ENCODE measurements at regions not wholly inside any gene's neighbourhood (a gene's known extent, or its start where the extent isn't known, plus 50 kb on each side); places are given as distances from the start of the nearest gene placed in this dataset.

- Histone ChIP-seq H3K9ac (ENCODE audit: insufficient read length, low read depth) (no peak overlapping the region), H3K27me3 (ENCODE audit: insufficient read depth, insufficient read length) (no peaks in the 10 kb centered on the region), H3K9me3 (ENCODE audit: insufficient read depth, low read length) (no peaks in the 10 kb centered on the region), H3K36me3 (ENCODE audit: insufficient read depth, insufficient read length, low read length) (no peaks in the 10 kb centered on the region), H3K4me3 (ENCODE audit: insufficient read length, low read depth) (no peak overlapping the region), H3K4me1 (ENCODE audit: insufficient read depth, insufficient read length) (peaks cover 4% of the 10 kb centered on the region)
- no peak for DNase-seq (ENCODE audit: low read depth, low spot score)
- no peak for TF ChIP-seq SUZ12 (IDR thresholded peaks at IDR 0.05; ENCODE audit: extremely low read depth, insufficient read depth, insufficient read length)
- no peak for TF ChIP-seq YY1 (IDR thresholded peaks at IDR 0.05; ENCODE audit: insufficient read depth, insufficient read length)
- TF ChIP-seq ZNF274 (IDR thresholded peaks at IDR 0.05; ENCODE audit: low read depth, low read length), result no peak
Measured at GRCh38 chr2:216298719-216299495, 73.4 kb downstream of the MARCHF4 start.

GRCh38 chr2:216296856-216297255 is 75.4 kb downstream of the MARCHF4 start:
- Histone ChIP-seq H3K9ac (ENCODE audit: insufficient read length, low read depth) (no peak overlapping the region), H3K36me3 (ENCODE audit: insufficient read depth, insufficient read length, low read length) (no peaks in the 10 kb centered on the region), H3K27me3 (ENCODE audit: insufficient read depth, insufficient read length) (no peaks in the 10 kb centered on the region), H3K4me3 (ENCODE audit: insufficient read length, low read depth) (no peak overlapping the region), H3K4me1 (ENCODE audit: insufficient read depth, insufficient read length) (peaks cover 4% of the 10 kb centered on the region), H3K9me3 (ENCODE audit: insufficient read depth, low read length) (no peaks in the 10 kb centered on the region)
- TF ChIP-seq YY1 (IDR thresholded peaks at IDR 0.05; ENCODE audit: insufficient read depth, insufficient read length), result no peak
- no peak for TF ChIP-seq SUZ12 (IDR thresholded peaks at IDR 0.05; ENCODE audit: extremely low read depth, insufficient read depth, insufficient read length)
- no peak for TF ChIP-seq ZNF274 (IDR thresholded peaks at IDR 0.05; ENCODE audit: low read depth, low read length)
- no peak for DNase-seq (ENCODE audit: low read depth, low spot score)

GRCh38 chr2:216294305-216294704 is 78.0 kb downstream of the MARCHF4 start:
- no peaks in the 10 kb centered on the region for H3K36me3 ChIP-seq (ENCODE audit: insufficient read depth, insufficient read length, low read length)
- no peak for DNase-seq (ENCODE audit: low read depth, low spot score)
- no peak overlapping the region for H3K9ac ChIP-seq (ENCODE audit: insufficient read length, low read depth)
- no peaks in the 10 kb centered on the region for H3K27me3 ChIP-seq (ENCODE audit: insufficient read depth, insufficient read length)
- TF ChIP-seq YY1 (IDR thresholded peaks at IDR 0.05; ENCODE audit: insufficient read depth, insufficient read length) (no peak), SUZ12 (IDR thresholded peaks at IDR 0.05; ENCODE audit: extremely low read depth, insufficient read depth, insufficient read length) (no peak), ZNF274 (IDR thresholded peaks at IDR 0.05; ENCODE audit: low read depth, low read length) (no peak)
- H3K4me1 ChIP-seq (ENCODE audit: insufficient read depth, insufficient read length), result no peaks in the 10 kb centered on the region
- no peaks in the 10 kb centered on the region for H3K9me3 ChIP-seq (ENCODE audit: insufficient read depth, low read length)
- H3K4me3 ChIP-seq (ENCODE audit: insufficient read length, low read depth), result no peak overlapping the region

DNA sequence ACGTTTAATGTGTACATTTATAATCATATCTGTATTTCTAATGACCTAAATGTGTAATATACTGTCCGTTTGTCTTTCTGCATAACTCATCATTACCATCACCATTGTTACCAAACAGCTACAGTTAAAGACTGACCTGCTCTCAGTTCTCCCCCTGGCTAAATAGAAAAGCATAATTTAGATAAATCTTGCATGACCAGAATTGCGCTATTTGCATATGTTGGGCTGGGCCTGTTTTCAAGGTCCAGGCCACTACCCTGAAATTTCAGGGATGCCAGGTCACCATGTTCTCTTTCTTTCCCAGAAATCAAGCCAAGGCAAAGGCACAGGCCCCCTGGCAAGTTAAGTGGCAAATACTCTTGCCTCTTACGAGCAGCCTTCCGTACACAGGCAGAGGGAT is 78.4 kb downstream of the MARCHF4 start:
- no peak for DNase-seq (ENCODE audit: low read depth, low spot score)
- no peak for TF ChIP-seq ZNF274 (IDR thresholded peaks at IDR 0.05; ENCODE audit: low read depth, low read length)
- no peak for TF ChIP-seq YY1 (IDR thresholded peaks at IDR 0.05; ENCODE audit: insufficient read depth, insufficient read length)
- TF ChIP-seq SUZ12 (IDR thresholded peaks at IDR 0.05; ENCODE audit: extremely low read depth, insufficient read depth, insufficient read length), result no peak
- no peak overlapping the region for H3K4me3 ChIP-seq (ENCODE audit: insufficient read length, low read depth)
- H3K36me3 ChIP-seq (ENCODE audit: insufficient read depth, insufficient read length, low read length), result no peaks in the 10 kb centered on the region
- H3K4me1 ChIP-seq (ENCODE audit: insufficient read depth, insufficient read length), result no peaks in the 10 kb centered on the region
- no peak overlapping the region for H3K9ac ChIP-seq (ENCODE audit: insufficient read length, low read depth)
- H3K9me3 ChIP-seq (ENCODE audit: insufficient read depth, low read length), result no peaks in the 10 kb centered on the region
- H3K27me3 ChIP-seq (ENCODE audit: insufficient read depth, insufficient read length), result no peaks in the 10 kb centered on the region

DNA sequence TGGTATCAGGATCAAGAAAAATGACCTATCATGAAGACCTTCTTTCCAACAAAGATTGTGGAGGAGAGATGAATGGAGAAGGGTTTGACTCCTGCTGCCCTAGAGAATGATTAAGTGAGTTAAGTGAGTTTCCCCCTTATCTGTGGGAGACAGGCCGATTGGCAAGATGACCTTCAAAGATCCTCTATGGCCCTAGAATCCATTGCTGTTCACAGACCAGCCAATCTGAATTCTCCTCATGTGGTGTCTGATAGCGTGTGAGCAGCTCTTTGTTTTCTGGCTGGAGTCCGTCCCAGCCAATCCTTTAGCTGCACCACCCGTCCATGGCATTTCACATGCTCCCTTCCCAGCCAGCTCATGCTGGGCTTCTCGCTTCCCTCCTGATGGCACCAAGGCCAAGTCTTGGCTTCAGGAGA is 79.4 kb downstream of the MARCHF4 start:
- Histone ChIP-seq H3K4me3 (ENCODE audit: insufficient read length, low read depth) (no peak overlapping the region), H3K9me3 (ENCODE audit: insufficient read depth, low read length) (no peaks in the 10 kb centered on the region), H3K27me3 (ENCODE audit: insufficient read depth, insufficient read length) (no peaks in the 10 kb centered on the region), H3K36me3 (ENCODE audit: insufficient read depth, insufficient read length, low read length) (no peaks in the 10 kb centered on the region), H3K4me1 (ENCODE audit: insufficient read depth, insufficient read length) (peaks cover 4% of the 10 kb centered on the region), H3K9ac (ENCODE audit: insufficient read length, low read depth) (no peak overlapping the region)
- TF ChIP-seq SUZ12 (IDR thresholded peaks at IDR 0.05; ENCODE audit: extremely low read depth, insufficient read depth, insufficient read length) (no peak), ZNF274 (IDR thresholded peaks at IDR 0.05; ENCODE audit: low read depth, low read length) (no peak), YY1 (IDR thresholded peaks at IDR 0.05; ENCODE audit: insufficient read depth, insufficient read length) (no peak)
- DNase-seq (ENCODE audit: low read depth, low spot score), result no peak

DNA sequence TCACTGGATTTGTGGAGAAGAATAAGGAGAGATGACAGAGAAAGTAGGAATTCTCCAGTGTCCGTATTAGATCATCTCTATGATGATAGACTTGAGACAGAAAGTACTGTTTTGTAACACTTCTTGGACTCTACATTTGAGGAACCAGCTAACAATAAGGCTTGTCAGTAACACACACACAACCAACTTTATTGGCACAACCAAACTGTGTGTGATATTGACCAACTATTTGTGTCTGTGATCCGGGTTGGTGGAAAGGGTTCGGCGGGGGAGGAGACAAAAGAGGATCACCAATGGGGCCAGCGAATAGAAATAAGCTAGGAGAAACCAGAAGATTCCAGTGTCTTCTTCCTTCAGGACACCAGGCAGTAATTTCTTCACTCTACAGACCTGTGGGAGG is 79.8 kb downstream of the MARCHF4 start:
- H3K9ac ChIP-seq (ENCODE audit: insufficient read length, low read depth), result no peak overlapping the region
- H3K4me1 ChIP-seq (ENCODE audit: insufficient read depth, insufficient read length), result peaks cover 4% of the 10 kb centered on the region
- H3K9me3 ChIP-seq (ENCODE audit: insufficient read depth, low read length), result no peaks in the 10 kb centered on the region
- no peaks in the 10 kb centered on the region for H3K36me3 ChIP-seq (ENCODE audit: insufficient read depth, insufficient read length, low read length)
- no peak overlapping the region for H3K4me3 ChIP-seq (ENCODE audit: insufficient read length, low read depth)
- DNase-seq (ENCODE audit: low read depth, low spot score), result no peak
- TF ChIP-seq ZNF274 (IDR thresholded peaks at IDR 0.05; ENCODE audit: low read depth, low read length) (no peak), YY1 (IDR thresholded peaks at IDR 0.05; ENCODE audit: insufficient read depth, insufficient read length) (no peak), SUZ12 (IDR thresholded peaks at IDR 0.05; ENCODE audit: extremely low read depth, insufficient read depth, insufficient read length) (no peak)
- H3K27me3 ChIP-seq (ENCODE audit: insufficient read depth, insufficient read length), result no peaks in the 10 kb centered on the region

DNA sequence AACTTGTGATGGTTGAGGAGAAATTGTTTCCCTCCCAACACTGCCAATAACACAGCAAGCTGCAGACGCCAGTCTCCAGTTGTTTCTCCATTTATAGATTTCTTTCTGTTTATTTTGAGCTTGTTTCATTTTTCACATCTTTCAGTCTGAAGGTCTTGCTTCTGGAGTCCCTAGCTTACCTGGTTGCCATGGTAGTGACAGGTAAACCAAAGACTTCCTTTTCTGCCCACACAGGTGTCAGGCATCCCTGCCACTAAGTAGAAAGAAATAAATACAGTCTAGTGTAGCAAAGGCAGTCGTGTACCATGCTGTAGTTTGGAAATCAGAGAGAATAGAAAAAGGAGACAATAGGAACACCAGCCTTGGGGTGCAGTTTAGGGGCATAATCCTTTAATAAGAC is 82.8 kb downstream of the MARCHF4 start:
- no peaks in the 10 kb centered on the region for H3K27me3 ChIP-seq (ENCODE audit: insufficient read depth, insufficient read length)
- no peak overlapping the region for H3K4me3 ChIP-seq (ENCODE audit: insufficient read length, low read depth)
- no peak for TF ChIP-seq ZNF274 (IDR thresholded peaks at IDR 0.05; ENCODE audit: low read depth, low read length)

More for the DNA sequence above, 82.8 kb downstream of the MARCHF4 start:
- H3K36me3 ChIP-seq (ENCODE audit: insufficient read depth, insufficient read length, low read length), result no peaks in the 10 kb centered on the region
- H3K4me1 ChIP-seq (ENCODE audit: insufficient read depth, insufficient read length), result peaks cover 14% of the 10 kb centered on the region
- DNase-seq (ENCODE audit: low read depth, low spot score), result no peak
- H3K9me3 ChIP-seq (ENCODE audit: insufficient read depth, low read length), result no peaks in the 10 kb centered on the region
- H3K9ac ChIP-seq (ENCODE audit: insufficient read length, low read depth), result no peak overlapping the region
